ENCODE measurements at regions not wholly inside any gene's neighbourhood (a gene's known extent, or its start where the extent isn't known, plus 50 kb on each side); places are given as distances from the start of the nearest gene placed in this dataset.

- intact Hi-C loops (cut with micrococcal nuclease; ENCODE audit: unreplicated experiment) (no loop called here), in situ Hi-C loops (cut with HindIII; ENCODE audit: extremely low pct_ligation_motif_present, low pct_unique_long_range_greater_than_20kb) (no loop called here)
- no peak overlapping the region for H3K9ac ChIP-seq (ENCODE audit: insufficient read depth, low read depth, low read length)
- TF ChIP-seq SPEN (CRISPR knock-in tag; IDR thresholded peaks at IDR 0.05; ENCODE audit: low read depth) (no peak), ZHX1 (CRISPR knock-in tag; IDR thresholded peaks at IDR 0.05; ENCODE audit: low read depth) (no peak), POGK (CRISPR knock-in tag; conservative IDR thresholded peaks at IDR 0.05) (no peak), ZNF616 (CRISPR knock-in tag; IDR thresholded peaks at IDR 0.05; ENCODE audit: low read depth) (no peak), ZUFSP (CRISPR knock-in tag; IDR thresholded peaks at IDR 0.05; ENCODE audit: borderline replicate concordance) (no peak), RFXANK (CRISPR knock-in tag; IDR thresholded peaks at IDR 0.05) (no peak), ZMYM3 (CRISPR knock-in tag; IDR thresholded peaks at IDR 0.05) (no peak), POLR2AphosphoS2 (IDR thresholded peaks at IDR 0.05; ENCODE audit: low read depth, low read length) (no peak), STAT5B (CRISPR knock-in tag; IDR thresholded peaks at IDR 0.05) (no peak), ZNF414 (CRISPR knock-in tag; IDR thresholded peaks at IDR 0.05) (no peak), ZNF441 (CRISPR knock-in tag; IDR thresholded peaks at IDR 0.05; ENCODE audit: borderline replicate concordance) (no peak), GTF3A (CRISPR knock-in tag; conservative IDR thresholded peaks at IDR 0.05) (no peak), MZF1 (CRISPR knock-in tag; IDR thresholded peaks at IDR 0.05; ENCODE audit: borderline replicate concordance) (no peak), CEBPB (IDR thresholded peaks at IDR 0.05; ENCODE audit: borderline replicate concordance, low read depth, low read length) (no peak)
- no peaks in the 10 kb centered on the region; a peak in 1 of 5 replicates for H3K27me3 ChIP-seq (ENCODE audit: control insufficient read depth in 1 of 2, insufficient read depth in 2 of 2, low read length in 2 of 2)
- FAIRE-seq: no peak
- POLR2A ChIA-PET: no interaction called here
- H3K4me2 ChIP-seq (ENCODE audit: low read depth, low read length): no peak overlapping the region
- no peaks in the 10 kb centered on the region for H3K36me3 ChIP-seq (replicated peaks in 1 of 2; ENCODE audit: control insufficient read depth in 1 of 2, insufficient read depth in 2 of 2, low read length in 2 of 2)
- H3K27ac ChIP-seq (ENCODE audit: extremely low read length, insufficient read depth, low read length): no peak overlapping the region
- CTCF ChIA-PET (ENCODE audit: low intra/inter-chr PET ratio, low total read pairs): no interaction called here
- H4K20me1 ChIP-seq (ENCODE audit: insufficient read depth, low read length): no peaks in the 10 kb centered on the region
- no peaks in the 10 kb centered on the region for H3K79me2 ChIP-seq (ENCODE audit: insufficient read depth, low read length)
- ATAC-seq: no peak
- H3K9me3 ChIP-seq (ENCODE audit: low read length): peaks cover 13% of the 10 kb centered on the region
- H2AFZ ChIP-seq (ENCODE audit: low read length): no peak overlapping the region
- 0% methylated on average over 1 of the region's 1 CpG for WGBS (ENCODE audit: low lambda C conversion rate)
- no peak overlapping the region for H3K4me3 ChIP-seq (replicated peaks in 1 of 3; ENCODE audit: insufficient read depth in 1 of 3, low read depth in 2 of 3, low read length in 3 of 3)
- no peaks in the 10 kb centered on the region for H3K4me1 ChIP-seq (ENCODE audit: insufficient read depth, low read length)
- no TSS peak for BruUV-seq (replicated peaks)
- DNase-seq (ENCODE audit: low spot score): no peak
These were observed 91.5 kb upstream of the MTHFD1L start for GRCh38 chr6:150773969-150774368.

Measured in HepG2 (cell line).